HG02981 (cell line): ENCODE measurements at regions not wholly inside any gene's neighbourhood (a gene's known extent, or its start where the extent isn't known, plus 50 kb on each side); places are given as distances from the start of the nearest gene placed in this dataset.
"Not testable (repeated sequence)": the region's sequence is repeated elsewhere in the genome, so short reads cannot be mapped to it uniquely, and the experiment has no call there.

Source experiments
- ATAC-seq: cut with Tn5 transposase; IDR thresholded peaks from one replicate; pipeline ENCODE4 v1.9.1; 2021; ENCODE audit warnings: mild to moderate bottlenecking, moderate library complexity; ENCODE audit not compliant: unreplicated experiment

GRCh38 chrY:19644889-19645638 lies 99.5 kb downstream of the KDM5D start:
- no peak for ATAC-seq

GRCh38 chrY:19637651-19638347 lies 106.7 kb downstream of the KDM5D start:
- peak; percentile 68 for ATAC-seq

GRCh38 chrY:19628926-19629325 lies 115.6 kb downstream of the KDM5D start:
- no peak for ATAC-seq

- no peak for ATAC-seq
Measured at GRCh38 chrY:19622392-19622791, 122.1 kb downstream of the KDM5D start.

- ATAC-seq, result no peak
Measured at GRCh38 chrY:19621756-19622155, 122.8 kb downstream of the KDM5D start.

- no peak for ATAC-seq
Measured at GRCh38 chrY:19601113-19601512, 143.4 kb downstream of the KDM5D start.

GRCh38 chrY:19600711-19601110 lies 143.8 kb downstream of the KDM5D start:
- ATAC-seq, result no peak

- no peak for ATAC-seq
Measured at GRCh38 chrY:19590235-19590634, 154.3 kb downstream of the KDM5D start.

- ATAC-seq, result no peak
Measured at GRCh38 chrY:19589664-19590063, 154.9 kb downstream of the KDM5D start.

- ATAC-seq, result no peak
Measured at GRCh38 chrY:19587311-19587710, 157.2 kb downstream of the KDM5D start.

GRCh38 chrY:19580990-19581389 lies 163.5 kb downstream of the KDM5D start:
- not testable (repeated sequence) for ATAC-seq

GRCh38 chrY:19578281-19578874 lies 166.1 kb downstream of the KDM5D start:
- ATAC-seq, result no peak

GRCh38 chrY:19577250-19577649 lies 167.3 kb downstream of the KDM5D start:
- ATAC-seq, result no peak

- peak; percentile 30 for ATAC-seq
Measured at GRCh38 chrY:19574939-19575338, 169.6 kb downstream of the KDM5D start.

- ATAC-seq, result no peak
Measured at GRCh38 chrY:19573646-19574045, 170.9 kb downstream of the KDM5D start.

GRCh38 chrY:19570999-19571398 lies 173.5 kb downstream of the KDM5D start:
- peak; percentile 42 for ATAC-seq

GRCh38 chrY:19567943-19568342 lies 176.6 kb downstream of the KDM5D start:
- ATAC-seq, result no peak

- ATAC-seq, result peak; percentile 59
Measured at GRCh38 chrY:19567051-19567921, 177.2 kb downstream of the KDM5D start.

- no peak for ATAC-seq
Measured at GRCh38 chrY:19559161-19559560, 185.4 kb downstream of the KDM5D start.

- ATAC-seq, result no peak
Measured at GRCh38 chrY:19549671-19550466, 194.7 kb downstream of the KDM5D start.
